ENCODE measurements at regions not wholly inside any gene's neighbourhood (a gene's known extent, or its start where the extent isn't known, plus 50 kb on each side); places are given as distances from the start of the nearest gene placed in this dataset.
"Not testable (repeated sequence)": the region's sequence is repeated elsewhere in the genome, so short reads cannot be mapped to it uniquely, and the experiment has no call there.

GRCh38 chr10:42269788-42270187 lies 368.6 kb downstream of the ZNF33B start:
- TF ChIP-seq CTCF (IDR thresholded peaks at IDR 0.05; ENCODE audit: low read length): peak; percentile 9; the same call in 1 of the 2 replicates
- TF ChIP-seq EZH2 (optimal IDR thresholded peaks at IDR 0.05; ENCODE audit: low read depth, low read length); EZH2phosphoT487 (IDR thresholded peaks at IDR 0.05; ENCODE audit: low read length): not testable (repeated sequence)

Data from MM.1S (cell line).